Psoas muscle (tissue), 7 donors: ENCODE measurements at regions not wholly inside any gene's neighbourhood (a gene's known extent, or its start where the extent isn't known, plus 50 kb on each side); places are given as distances from the start of the nearest gene placed in this dataset.

Experiments
- ATAC-seq, 4 donors: fragments of 200-7000 bp; cut with Tn5 transposase; one replicate each; pipeline ENCODE4 v1.9.1; 2020; ENCODE audit warnings: moderate library complexity in 3 of 4, mild to moderate bottlenecking in 2 of 4
- DNase-seq, 2 donors: peaks; one replicate each; pipeline ENCODE4 v3.0.0-alpha.2; 2020
- H3K27ac ChIP-seq: fragments of 200-600 bp; one replicate; pipeline ENCODE4 v1.8.0; 2022
- H3K27me3 ChIP-seq, 3 donors: fragments of 200-600 bp in 1 of 3; one replicate each; pipeline versions ENCODE4 v1.6.1 to v1.8.0; 2013 to 2022; ENCODE audit warnings: low read length in 2 of 3, mild to moderate bottlenecking in 2 of 3, moderate library complexity in 1 of 3; ENCODE audit not compliant: insufficient read depth in 3 of 3
- H3K36me3 ChIP-seq, 2 donors: fragments of 200-600 bp in 1 of 2; one replicate each; pipeline versions ENCODE4 v1.6.1 to v1.8.0; 2013 to 2022; ENCODE audit warnings: low read depth in 1 of 2, mild to moderate bottlenecking in 1 of 2, moderate library complexity in 1 of 2; ENCODE audit not compliant: insufficient read depth in 1 of 2
- H3K4me1 ChIP-seq: fragments of 200-600 bp; one replicate; pipeline ENCODE4 v1.8.0; 2022
- H3K4me3 ChIP-seq: fragments of 200-600 bp; one replicate; pipeline ENCODE4 v1.8.0; 2022; ENCODE audit warnings: mild to moderate bottlenecking
- H3K9me3 ChIP-seq: fragments of 200-600 bp; one replicate; pipeline ENCODE4 v1.8.0; 2022
- CTCF ChIP-seq: fragments of 200-600 bp; IDR thresholded peaks from one replicate; pipeline ENCODE4 v1.8.0; 2022; ENCODE audit warnings: antibody characterized with exemption
- WGBS, 3 donors: extraction: QIAGEN DNeasy Blood & Tissue Kit; methylation state at CpG; one replicate each; pipeline versions ENCODE4 v1.1.6 to v1.1.7; 2013; 5-methylcytosine and 5-hydroxymethylcytosine counted together
- intact Hi-C, 2 donors: fragments of 100-400 bp; cut with DNase I; formaldehyde crosslinking; loops; one replicate each; pipeline versions ENCODE4 v1.11.0 to v1.14.2; 2022
- donor health status: healthy with polysubstance abuse.
- donor health status: DM: no; HTN: no; CAD: no; lungs with moderate emphysema.
- donor health status: Bipolar disorder and iron deficiency.
- donor health status: healthy.
- donor health status: DM: yes; HTN: yes; CAD: no.
- donor health status: DM: no; HTN: no; CAD: no.
- donor health status: DM: yes; HTN: yes; CAD: no.

GRCh38 chr1:115527746-115528145, 114.0 kb upstream of the VANGL1 start:
- no peak for TF ChIP-seq CTCF
- DNase-seq (no peak), ATAC-seq (no peak)
- H3K27ac ChIP-seq = no peak overlapping the region
- WGBS, 3 donors = 84 to 86% (median 85%) methylated on average over 5 of the region's 5 CpGs
- no peaks in the 10 kb centered on the region for H3K36me3 ChIP-seq
- no peaks in the 10 kb centered on the region for H3K4me1 ChIP-seq
- no peaks in the 10 kb centered on the region for H3K9me3 ChIP-seq
- no peak overlapping the region for H3K4me3 ChIP-seq
- no peaks in the 10 kb centered on the region for H3K27me3 ChIP-seq
- intact Hi-C loops = no loop called here

- TF ChIP-seq CTCF = no peak
- no peaks in the 10 kb centered on the region for H3K9me3 ChIP-seq
- H3K4me3 ChIP-seq = no peak overlapping the region
- no peaks in the 10 kb centered on the region for H3K27me3 ChIP-seq
- ATAC-seq (no peak), DNase-seq (no peak)
- intact Hi-C loops = no loop called here
- no peaks in the 10 kb centered on the region for H3K36me3 ChIP-seq
- H3K4me1 ChIP-seq = no peaks in the 10 kb centered on the region
- no peak overlapping the region for H3K27ac ChIP-seq
These were observed 114.9 kb upstream of the VANGL1 start for GRCh38 chr1:115526900-115527299.

- no peaks in the 10 kb centered on the region for H3K4me1 ChIP-seq
- no peak for TF ChIP-seq CTCF
- H3K27me3 ChIP-seq = no peaks in the 10 kb centered on the region
- no peak for ATAC-seq
- H3K36me3 ChIP-seq = no peaks in the 10 kb centered on the region
- H3K9me3 ChIP-seq = no peaks in the 10 kb centered on the region
- 84 to 89% (median 88%) methylated on average over 1 of the region's 1 CpG for WGBS, 3 donors
- no peak overlapping the region for H3K4me3 ChIP-seq
- intact Hi-C loops = no loop called here
- H3K27ac ChIP-seq = no peak overlapping the region
- no peak for DNase-seq
These were observed 117.5 kb upstream of the VANGL1 start for GRCh38 chr1:115524236-115524635.

GRCh38 chr1:115522386-115522785, 119.4 kb upstream of the VANGL1 start:
- no peak for ATAC-seq
- no peak for DNase-seq

More at GRCh38 chr1:115522386-115522785, 119.4 kb upstream of the VANGL1 start:
- Histone ChIP-seq H3K9me3 (no peaks in the 10 kb centered on the region), H3K4me3 (no peak overlapping the region), H3K36me3 (no peaks in the 10 kb centered on the region), H3K27me3 (no peaks in the 10 kb centered on the region), H3K27ac (no peak overlapping the region), H3K4me1 (no peaks in the 10 kb centered on the region)
- no peak for TF ChIP-seq CTCF
- intact Hi-C loops = no loop called here
